GM18498 (cell line): ENCODE measurements at regions not wholly inside any gene's neighbourhood (a gene's known extent, or its start where the extent isn't known, plus 50 kb on each side); places are given as distances from the start of the nearest gene placed in this dataset.
"Not testable (repeated sequence)": the region's sequence is repeated elsewhere in the genome, so short reads cannot be mapped to it uniquely, and the experiment has no call there.

ENCODE experiments used
- ATAC-seq: cut with Tn5 transposase; IDR thresholded peaks from one replicate; pipeline ENCODE4 v1.9.1; 2021; ENCODE audit warnings: mild to moderate bottlenecking, moderate library complexity; ENCODE audit not compliant: unreplicated experiment

GRCh38 chr10:42193588-42193987 is 444.8 kb downstream of the ZNF33B start:
- not testable (repeated sequence) for ATAC-seq

DNA sequence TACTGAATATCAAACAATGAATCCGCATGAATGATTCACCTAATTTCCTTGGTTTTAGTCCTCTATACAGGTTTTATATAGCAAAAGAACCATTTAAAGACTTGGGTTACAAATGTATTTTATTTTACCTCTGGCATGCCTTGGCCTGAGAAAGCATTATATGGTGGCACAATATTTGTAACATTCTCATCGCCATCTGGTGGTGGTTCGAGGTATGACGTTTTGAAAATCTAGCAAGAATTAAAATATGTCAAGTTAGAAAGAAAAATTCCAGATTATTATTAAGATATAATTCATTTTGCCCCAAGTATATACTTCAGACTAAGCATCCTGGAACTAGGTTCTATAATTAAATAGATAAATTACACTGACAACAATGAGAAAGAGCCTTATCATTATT is 445.9 kb downstream of the ZNF33B start:
- ATAC-seq = not testable (repeated sequence)

DNA sequence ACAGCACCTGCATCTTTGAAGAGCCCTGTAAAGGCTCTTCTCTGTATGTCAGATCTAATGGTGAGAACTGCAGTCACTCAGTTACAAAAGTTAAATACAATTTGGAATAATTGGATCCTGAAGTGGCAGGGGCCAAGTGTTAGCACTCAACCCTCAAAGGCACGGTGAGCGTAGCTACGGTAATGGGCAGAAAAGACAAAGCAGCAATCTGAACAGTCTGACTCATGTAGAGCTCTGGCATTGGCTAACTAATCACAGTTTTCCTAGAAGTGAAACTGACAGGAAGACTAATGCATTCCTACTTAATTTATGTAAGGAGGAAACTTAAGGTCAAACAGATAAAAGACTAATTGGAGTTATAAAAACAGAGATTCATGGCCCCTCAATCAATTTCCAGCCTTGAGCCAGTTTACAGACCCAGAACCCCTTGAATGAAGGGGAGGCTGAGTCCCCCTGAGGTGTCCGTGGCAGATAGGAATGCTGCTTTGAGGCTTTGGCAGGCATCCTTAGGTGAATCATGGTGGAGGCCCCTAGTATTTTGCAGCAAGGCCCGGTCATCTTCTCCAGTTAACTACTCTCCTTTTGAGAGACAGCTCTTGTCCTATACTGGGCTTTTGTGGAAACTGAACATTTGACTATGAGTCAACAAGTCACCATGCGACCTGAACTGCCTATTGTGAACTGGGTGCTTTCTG is 450.7 kb downstream of the ZNF33B start:
- ATAC-seq = not testable (repeated sequence)

GRCh38 chr10:42177793-42178689 is 460.3 kb downstream of the ZNF33B start:
- not testable (repeated sequence) for ATAC-seq

GRCh38 chr10:42177077-42177792 is 461.1 kb downstream of the ZNF33B start:
- no peak for ATAC-seq

GRCh38 chr10:42150428-42151061 is 487.8 kb downstream of the ZNF33B start:
- no peak for ATAC-seq

- no peak for ATAC-seq
Measured at GRCh38 chr10:42149722-42150427, 488.5 kb downstream of the ZNF33B start.

DNA sequence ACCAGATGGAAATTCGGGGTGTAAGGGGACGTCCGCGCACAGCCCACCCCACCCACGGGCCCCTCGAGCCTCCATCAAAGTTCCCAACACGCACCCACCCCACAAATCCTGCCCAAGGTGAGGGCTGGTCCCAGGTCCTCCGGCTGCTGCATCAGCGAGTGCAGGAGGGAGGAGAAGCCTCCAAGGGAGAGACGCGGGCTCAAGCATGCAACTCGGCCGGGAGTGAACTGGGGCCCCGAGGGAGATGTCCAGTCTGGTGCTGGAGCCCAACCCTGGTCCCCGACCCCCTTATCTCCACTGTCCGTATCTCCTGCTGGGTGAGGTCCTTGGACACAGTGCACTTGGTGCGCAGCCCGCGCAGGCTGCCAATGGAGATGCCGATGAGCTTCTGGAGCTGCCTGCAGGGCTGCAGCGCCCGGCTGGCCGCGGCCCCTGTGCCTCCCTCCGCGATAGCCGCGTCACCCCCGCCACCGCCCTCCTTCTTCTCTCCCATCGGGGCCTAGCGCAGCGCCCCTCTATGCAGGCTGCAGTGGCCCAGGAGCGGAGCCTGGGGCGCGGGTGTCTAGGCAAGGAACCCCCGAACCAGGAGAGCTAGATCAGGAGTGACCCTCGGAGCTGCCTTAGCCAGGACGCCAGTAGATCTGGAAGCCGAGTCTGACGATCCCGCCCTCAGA is 489.2 kb downstream of the ZNF33B start:
- no peak for ATAC-seq

DNA sequence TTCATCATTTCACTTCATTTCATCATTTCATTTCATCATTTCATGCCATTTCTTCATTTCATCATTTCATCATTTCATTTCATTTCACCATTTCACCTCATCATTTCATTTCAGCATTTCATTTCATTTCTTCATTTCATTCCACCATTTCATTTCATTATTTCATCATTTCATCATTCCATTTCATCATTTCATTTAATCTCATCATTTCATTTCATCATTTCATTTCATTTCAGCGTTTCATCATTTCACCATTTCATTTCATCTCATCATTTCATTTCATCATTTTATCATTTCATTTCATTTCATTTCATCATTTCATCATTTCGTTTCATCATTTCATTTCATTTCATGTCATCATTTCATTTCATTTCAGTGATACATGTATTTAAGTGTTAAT is 492.2 kb downstream of the ZNF33B start:
- not testable (repeated sequence) for ATAC-seq

DNA sequence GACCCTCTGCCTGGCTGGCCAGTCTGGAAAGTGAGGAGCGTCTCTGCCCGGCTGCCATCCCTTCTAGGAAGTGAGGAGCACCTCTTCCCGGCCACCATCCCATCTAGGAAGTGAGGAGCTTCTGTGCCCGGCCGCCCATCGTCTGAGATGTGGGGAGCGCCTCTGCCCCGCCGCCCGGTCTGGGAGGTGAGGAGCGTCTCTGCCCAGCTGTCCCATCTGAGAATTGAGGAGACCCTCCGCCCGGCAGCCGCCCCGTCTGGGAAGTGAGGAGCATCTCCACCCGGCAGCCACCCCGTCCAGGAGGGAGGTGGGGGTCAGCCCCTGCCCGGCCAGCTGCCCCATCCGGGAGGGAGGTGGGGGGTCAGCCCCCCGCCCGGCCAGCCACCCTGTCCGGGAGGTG is 500.3 kb downstream of the ZNF33B start:
- not testable (repeated sequence) for ATAC-seq

- no peak for ATAC-seq
Measured at GRCh38 chr10:42113158-42113450, 525.3 kb downstream of the ZNF33B start.

DNA sequence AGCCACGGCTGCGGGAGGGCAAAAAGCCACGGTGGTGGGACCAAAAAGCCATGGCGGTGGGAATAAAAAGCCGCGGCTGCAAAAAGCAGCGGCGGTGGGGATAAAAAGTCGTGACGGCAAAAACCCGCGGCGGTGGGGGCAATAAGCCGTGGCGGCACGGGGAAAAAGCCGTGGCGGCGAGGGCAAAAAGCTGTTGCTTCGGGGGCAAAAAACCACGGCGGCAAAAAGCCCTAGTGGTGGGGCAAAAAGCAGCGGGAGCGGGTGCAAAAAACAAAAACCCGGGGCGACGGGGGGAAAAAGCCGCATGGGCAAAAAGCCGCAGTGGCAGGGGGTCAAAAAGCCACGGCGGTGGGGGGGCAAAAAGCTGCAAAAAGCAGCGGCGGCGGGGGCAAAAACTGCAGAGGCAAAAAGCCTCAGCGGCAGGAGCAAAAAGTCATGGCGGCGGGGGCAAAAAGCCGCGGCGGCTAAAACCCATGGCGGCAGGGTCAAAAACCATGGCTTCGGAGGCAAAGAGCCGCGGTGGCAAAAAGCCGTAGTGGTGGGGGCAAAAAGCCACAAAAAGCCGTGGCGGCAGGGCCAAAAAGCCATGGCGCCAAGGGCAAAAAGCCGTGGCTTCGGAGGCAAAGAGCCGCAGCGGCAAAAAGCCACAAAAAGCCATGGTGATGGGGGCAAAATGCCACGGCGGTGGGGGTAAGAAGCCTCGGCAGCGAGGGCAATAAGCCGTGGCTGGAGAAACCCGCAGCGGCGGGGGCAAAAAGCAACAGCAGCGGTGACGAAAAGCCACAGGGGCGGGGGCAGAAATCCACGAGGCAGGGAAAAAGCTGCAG is 525.8 kb downstream of the ZNF33B start:
- no peak for ATAC-seq

GRCh38 chr10:42111661-42112330 is 526.6 kb downstream of the ZNF33B start:
- no peak for ATAC-seq

DNA sequence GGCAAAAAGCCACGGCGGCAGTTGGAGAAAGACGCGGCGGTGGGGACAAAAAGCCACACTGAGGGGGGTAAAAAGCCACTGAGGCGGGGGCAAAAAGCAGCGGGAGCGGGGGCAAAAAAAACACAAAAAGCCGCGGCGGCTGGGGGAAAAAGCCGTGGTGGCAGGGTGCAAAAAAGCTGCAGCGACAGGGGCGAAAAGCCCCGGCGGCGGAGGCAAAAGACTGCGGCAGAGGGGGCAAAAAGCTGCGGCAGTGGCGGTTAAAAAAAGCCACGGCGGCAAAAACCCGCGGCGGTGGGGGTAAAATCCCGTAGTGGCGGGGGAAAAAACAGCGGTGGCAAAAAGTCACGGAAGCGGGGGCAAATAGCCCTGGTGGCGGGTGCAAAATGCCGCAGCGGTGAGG is 527.3 kb downstream of the ZNF33B start:
- no peak for ATAC-seq
